Stimulated activated CD4-positive, alpha-beta T cell treated with anti-CD3 and anti-CD28 coated beads, Interleukin-2, amount 100 ng/mL, for 4 hours (primary cell): ENCODE measurements at regions not wholly inside any gene's neighbourhood (a gene's known extent, or its start where the extent isn't known, plus 50 kb on each side); places are given as distances from the start of the nearest gene placed in this dataset.
"Not testable (repeated sequence)": the region's sequence is repeated elsewhere in the genome, so short reads cannot be mapped to it uniquely, and the experiment has no call there.

Source experiments
- DNase-seq: peaks from one replicate; pipeline ENCODE4 v3.0.0-alpha.2; 2020; ENCODE audit warnings: low read depth

DNA sequence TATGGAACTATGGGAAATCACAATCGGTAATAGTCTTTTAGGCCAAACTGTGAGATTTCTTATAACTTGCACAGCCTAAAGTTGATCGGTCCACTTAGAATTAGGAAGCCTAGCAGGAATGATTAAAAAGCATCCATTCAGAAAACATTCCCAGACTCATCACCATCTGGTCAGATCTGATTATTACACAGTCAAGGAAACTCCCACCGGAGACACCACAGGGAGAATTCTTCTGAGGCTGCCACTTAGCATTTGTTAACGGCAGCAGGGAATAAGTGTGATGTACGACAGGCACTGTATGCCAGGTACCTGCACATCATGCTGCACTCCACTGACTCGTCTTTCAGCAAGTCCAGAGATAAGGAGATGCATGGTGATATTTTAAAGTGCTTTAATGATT, 227.6 kb upstream of the STEAP1 start:
- DNase-seq = no peak

DNA sequence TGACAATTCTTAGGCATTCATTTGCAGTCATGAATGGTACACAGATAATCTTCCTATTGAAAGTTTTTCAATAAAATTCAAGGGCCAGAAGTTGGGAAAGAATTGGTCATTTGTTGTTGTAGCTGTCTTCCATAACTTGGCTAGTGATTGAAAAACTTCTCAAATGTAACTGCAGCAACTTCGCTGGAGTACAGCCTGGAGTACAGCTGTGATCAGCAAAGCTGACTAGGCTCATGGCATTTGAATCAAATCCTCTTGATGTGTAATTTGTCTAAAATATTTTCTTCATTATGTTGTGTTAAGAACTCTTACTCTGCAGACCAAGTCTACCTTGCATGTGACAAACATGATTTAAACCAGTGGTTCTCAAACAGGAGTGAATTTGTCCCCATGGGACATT, 226.5 kb upstream of the STEAP1 start:
- no peak for DNase-seq

DNA sequence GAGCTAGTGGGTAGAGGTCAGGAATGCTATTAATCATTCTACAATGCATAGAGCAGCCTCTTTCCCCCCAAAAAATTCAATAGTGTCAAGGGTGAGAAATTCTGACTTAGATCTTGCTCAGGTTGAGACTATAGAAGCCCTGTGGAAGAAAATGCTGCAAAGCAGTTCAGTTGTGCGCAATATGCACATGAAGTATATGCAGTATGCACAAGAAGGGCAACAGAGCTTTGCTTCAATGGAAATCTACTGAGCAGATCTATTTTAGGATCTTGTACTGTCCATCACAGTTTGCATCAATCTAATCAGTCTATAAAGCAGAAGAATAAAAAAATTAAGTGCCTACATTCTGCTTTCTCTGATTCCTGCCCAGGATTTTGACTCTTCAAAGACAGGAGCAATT, 225.8 kb upstream of the STEAP1 start:
- no peak for DNase-seq

DNA sequence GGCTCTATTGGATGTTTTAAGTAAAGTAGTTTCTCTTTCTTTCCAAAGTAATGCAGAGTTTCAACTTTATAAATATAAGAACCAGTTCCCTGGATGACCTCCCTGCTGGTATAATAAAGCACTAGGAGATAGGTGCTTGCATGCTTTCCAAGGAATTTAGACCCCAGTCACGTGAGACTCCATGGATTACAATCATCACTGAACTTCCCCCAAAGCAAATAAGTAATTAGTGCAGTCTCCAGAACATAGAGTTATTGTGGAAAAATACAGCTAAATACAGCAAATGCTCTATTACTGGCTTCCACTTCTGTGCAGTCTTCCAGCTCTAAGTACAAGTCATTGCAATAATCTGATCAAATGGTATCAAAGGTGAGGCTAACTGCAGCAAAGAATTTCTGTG, 220.2 kb upstream of the STEAP1 start:
- no peak for DNase-seq

- DNase-seq = no peak
Observed at GRCh38 chr7:89943525-89944050, 210.7 kb upstream of the STEAP1 start.

DNA sequence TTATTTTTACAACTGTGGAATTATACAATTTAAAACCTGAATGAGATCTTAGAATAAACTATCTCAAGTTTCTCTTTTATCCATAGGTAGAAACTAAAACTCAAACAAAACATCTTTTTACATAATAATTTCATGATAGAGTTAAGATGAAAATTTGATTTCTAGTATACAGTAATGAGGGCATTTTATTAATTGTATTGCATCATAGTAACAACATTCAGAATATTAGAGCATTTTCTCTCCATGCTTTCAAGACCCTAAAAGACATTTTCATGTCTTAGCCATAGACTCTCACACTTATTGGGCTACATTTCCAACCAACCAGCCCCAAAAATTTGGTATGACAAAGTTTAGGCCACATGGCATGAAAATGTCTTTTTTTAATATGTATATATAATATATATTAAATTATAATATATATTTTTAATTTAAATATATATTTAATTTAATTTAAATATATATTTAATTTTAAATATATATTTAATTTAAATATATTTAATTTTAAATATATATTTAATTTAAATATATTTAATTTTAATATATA, 195.7 kb upstream of the STEAP1 start:
- no peak for DNase-seq

GRCh38 chr7:89966067-89966664, 188.1 kb upstream of the STEAP1 start:
- DNase-seq = no peak

DNA sequence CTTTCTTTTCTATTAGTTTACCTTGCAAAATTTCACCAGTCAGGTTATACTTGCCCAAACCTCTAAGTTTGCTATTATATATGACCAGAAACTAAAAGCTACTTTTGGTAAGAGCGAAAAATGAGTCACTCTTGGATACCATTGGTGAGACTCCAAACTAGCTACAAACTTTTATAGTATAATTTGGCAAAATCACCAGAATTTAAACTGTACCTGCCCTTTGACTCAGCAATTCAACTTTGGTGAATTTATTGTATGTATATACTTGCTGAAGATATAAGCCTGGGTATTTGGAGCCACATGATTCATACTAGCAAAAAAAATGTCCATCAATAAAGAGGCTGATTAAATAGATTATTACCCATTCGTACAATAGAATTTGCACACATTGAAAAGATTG, 178.7 kb upstream of the STEAP1 start:
- DNase-seq = no peak

DNA sequence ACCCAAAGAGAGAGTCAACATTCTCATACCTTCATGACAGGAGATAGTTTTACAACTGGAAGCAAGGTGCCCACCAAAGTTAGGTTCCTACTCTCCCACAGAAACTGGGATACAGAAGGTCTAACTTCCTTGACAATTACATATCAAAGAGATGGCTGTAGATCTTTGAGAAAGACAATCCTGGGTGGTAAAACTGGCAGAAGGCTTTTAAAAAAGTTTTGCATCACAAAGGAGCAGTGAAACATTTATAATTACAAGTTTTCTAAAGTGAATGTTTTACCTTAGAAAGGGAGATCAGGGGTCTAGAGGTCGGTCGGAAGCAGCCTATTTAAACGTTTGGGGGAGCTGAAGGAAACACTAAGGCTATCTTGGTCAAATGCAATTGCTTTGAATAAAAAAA, 166.6 kb upstream of the STEAP1 start:
- no peak for DNase-seq

GRCh38 chr7:89988074-89988473, 166.2 kb upstream of the STEAP1 start:
- DNase-seq = no peak

DNA sequence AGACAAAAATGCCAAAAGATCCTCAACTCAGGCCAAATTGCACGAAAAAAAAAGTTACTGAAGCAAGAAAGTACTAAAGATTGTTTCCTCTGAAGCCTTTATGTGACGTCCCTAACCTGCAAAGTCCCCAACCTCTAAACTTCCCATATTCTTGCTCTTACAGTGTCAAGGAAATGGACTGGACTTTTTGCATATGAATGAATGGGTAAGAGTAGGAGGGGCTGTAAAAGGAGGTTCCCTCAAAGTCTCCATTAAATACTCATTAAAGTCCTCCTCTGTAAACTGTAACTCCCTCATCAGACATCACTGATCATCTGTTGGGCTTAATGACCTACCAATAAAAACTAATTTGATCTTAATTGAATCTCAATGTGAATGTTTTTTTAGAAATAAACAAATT, 164.8 kb upstream of the STEAP1 start:
- no peak for DNase-seq

- DNase-seq = no peak
Observed at GRCh38 chr7:89994483-89994882, 159.8 kb upstream of the STEAP1 start.

DNA sequence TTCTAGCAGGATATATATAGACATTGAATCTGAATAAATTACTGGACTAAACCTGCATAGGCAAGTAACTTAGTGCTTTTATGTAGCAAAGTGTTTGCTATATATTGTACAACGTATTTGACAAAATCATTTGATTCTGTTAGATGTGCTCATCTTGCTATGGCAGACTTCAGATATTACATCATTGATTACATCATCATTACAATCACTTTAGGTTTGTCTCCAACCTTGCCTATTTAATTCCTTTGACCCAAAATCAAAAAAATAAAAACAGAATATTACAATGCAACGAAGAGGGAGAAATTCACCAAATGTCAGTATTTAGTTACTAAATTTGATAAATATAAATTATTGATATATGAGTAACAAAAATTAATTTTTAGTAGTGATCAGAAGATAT, 155.7 kb upstream of the STEAP1 start:
- no peak for DNase-seq

- no peak for DNase-seq
Observed at GRCh38 chr7:90005836-90006235, 148.4 kb upstream of the STEAP1 start.

DNA sequence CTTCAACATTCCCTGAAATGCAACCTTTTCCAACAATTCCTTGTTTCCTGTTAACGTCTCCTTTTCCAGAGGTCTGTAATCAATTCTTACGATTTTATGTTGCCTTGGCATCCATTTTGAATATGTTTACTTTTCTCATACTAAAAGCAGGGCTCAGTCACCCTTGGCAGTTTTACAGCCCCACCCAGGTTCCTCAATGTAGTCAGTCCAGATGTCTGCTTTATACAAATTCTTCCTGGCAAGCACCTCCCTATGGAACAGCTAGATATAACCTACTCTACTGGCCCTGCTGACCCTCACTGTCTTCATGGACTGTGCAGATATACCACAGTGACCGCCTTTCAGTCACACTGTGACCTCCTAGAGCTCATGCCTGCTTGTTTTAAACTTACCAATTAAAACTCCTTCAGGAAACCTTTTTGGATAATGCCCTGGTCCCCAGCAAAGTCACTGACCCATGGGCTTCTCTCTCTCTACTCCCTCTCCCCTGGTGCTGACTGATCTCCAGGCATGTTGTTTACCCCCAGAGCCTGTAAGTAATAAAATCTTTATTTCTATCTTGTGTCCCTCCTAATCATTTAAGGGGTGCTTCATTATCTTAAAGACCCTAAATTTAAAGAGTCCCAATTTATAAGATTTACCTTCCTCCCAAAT, 147.1 kb upstream of the STEAP1 start:
- no peak for DNase-seq

GRCh38 chr7:90007831-90008230, 146.4 kb upstream of the STEAP1 start:
- DNase-seq = no peak

DNA sequence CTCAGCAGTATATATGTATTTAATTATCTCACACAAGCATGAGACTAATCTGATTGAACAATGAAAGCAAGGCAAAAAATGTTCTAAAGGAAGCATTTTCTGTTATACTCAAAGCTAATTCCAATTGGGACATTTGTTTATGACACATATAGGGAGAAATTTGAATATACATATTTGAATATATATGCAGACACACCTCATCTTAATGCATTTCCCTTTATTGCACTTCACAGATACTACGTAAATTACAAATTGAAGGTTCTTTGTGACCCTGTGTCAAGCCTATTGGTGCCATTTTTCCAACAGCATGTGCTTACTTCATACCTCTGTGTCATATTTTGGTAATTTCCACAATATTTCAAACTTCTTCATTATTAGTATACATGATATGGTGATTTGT, 132.1 kb upstream of the STEAP1 start:
- no peak for DNase-seq

GRCh38 chr7:90025771-90026170, 128.5 kb upstream of the STEAP1 start:
- DNase-seq = no peak

- DNase-seq = no peak
Observed at GRCh38 chr7:90033850-90034249, 120.4 kb upstream of the STEAP1 start.

DNA sequence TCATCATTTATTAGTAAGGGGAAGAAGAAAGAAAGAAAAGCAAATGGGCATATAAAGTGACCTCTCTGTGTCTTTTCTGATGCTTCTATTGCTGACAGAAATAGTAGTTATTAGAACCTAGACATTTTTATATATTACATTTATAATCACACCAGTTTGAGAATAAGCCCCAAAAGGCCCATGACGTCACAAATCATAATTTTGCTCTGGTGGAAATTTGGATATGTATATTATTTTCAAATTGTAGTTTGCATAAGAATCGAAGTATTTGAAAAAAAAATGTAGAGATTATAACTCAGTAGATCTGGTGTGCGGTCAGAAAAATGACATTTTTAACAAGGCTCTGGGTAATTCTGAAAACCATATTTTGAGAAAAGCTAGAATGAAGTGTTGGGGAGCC, 101.2 kb upstream of the STEAP1 start:
- DNase-seq = no peak

DNA sequence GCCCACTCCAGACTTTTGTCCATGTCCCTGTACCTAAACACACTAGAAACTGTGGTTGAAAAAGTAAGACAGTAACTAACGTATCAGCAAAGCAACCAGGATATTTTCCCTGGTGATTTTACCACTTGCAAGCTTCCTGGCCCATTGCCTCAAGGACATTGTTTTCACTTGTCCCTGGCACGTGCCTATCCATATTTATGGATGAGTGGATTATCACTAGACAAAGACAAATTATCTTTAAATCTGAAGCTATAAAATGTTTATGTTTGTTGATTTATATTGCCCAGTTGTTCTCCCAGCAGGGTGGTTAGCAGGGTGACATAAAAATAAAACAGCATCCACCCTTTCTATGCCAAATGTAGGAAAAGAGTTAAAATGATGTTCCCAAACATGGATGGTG, 93.2 kb upstream of the STEAP1 start:
- no peak for DNase-seq

GRCh38 chr7:90064370-90064769, 89.9 kb upstream of the STEAP1 start:
- DNase-seq = no peak

DNA sequence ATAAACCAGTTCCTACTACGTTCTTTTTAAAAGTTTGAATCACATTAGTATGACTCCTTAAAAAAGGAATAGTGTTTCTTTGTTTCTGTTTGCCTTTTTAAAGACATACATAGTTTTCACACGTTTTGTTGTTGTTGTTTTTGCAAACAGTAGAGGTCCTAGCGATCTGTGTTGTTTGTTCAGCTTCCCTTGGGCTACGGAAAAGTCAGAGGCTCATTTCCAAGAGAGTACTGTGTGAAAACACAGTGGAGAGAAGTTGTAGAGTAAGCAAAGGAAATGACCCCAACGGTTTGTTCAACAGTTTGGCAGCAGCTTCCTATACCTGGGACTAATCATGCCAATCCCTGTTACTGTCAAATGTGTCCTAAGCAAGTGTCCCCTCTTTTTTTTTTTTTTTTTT, 87.1 kb upstream of the STEAP1 start:
- DNase-seq = no peak

- DNase-seq = not testable (repeated sequence)
Observed at GRCh38 chr7:90070238-90070637, 84.0 kb upstream of the STEAP1 start.
